KBM-7 (cell line): ENCODE measurements at regions not wholly inside any gene's neighbourhood (a gene's known extent, or its start where the extent isn't known, plus 50 kb on each side); places are given as distances from the start of the nearest gene placed in this dataset.
"Not testable (repeated sequence)": the region's sequence is repeated elsewhere in the genome, so short reads cannot be mapped to it uniquely, and the experiment has no call there.

ENCODE experiments used
- DNase-seq: peaks from one replicate; pipeline ENCODE4 v3.0.0-alpha.2; 2015
- in situ Hi-C: fragments of 300-500 bp; cut with MboI; formaldehyde crosslinking; loops from 2 replicates; pipeline ENCODE4 v1.14.3; 2020; ENCODE audit warnings: low sequenced_read_pairs, low pct_unique_long_range_greater_than_20kb, mixed read lengths

- DNase-seq, in situ Hi-C loops: not testable (repeated sequence)
These were observed 966.4 kb upstream of the DEFB115 start for GRCh38 chr20:30291064-30291379.

- in situ Hi-C loops = not testable (repeated sequence)
These were observed 965.8 kb upstream of the DEFB115 start for GRCh38 chr20:30291686-30292085.

GRCh38 chr20:30295396-30295795 lies 962.1 kb upstream of the DEFB115 start:
- in situ Hi-C loops, DNase-seq: not testable (repeated sequence)

More at GRCh38 chr20:30291686-30292085, 965.8 kb upstream of the DEFB115 start:
- DNase-seq = not testable (repeated sequence)

GRCh38 chr20:30295967-30296366 lies 961.5 kb upstream of the DEFB115 start:
- in situ Hi-C loops, DNase-seq: not testable (repeated sequence)

GRCh38 chr20:30297878-30298595 lies 959.4 kb upstream of the DEFB115 start:
- DNase-seq, in situ Hi-C loops: not testable (repeated sequence)

GRCh38 chr20:30300220-30300642 lies 957.2 kb upstream of the DEFB115 start:
- DNase-seq, in situ Hi-C loops: not testable (repeated sequence)

GRCh38 chr20:30302786-30303185 lies 954.7 kb upstream of the DEFB115 start:
- DNase-seq = peak; percentile 7
- in situ Hi-C loops = not testable (repeated sequence)

GRCh38 chr20:30309938-30310337 lies 947.5 kb upstream of the DEFB115 start:
- in situ Hi-C loops, DNase-seq: not testable (repeated sequence)

- DNase-seq, in situ Hi-C loops: not testable (repeated sequence)
These were observed 947.1 kb upstream of the DEFB115 start for GRCh38 chr20:30310385-30310784.

- in situ Hi-C loops, DNase-seq: not testable (repeated sequence)
These were observed 945.2 kb upstream of the DEFB115 start for GRCh38 chr20:30312220-30312619.

GRCh38 chr20:30313660-30314059 lies 943.8 kb upstream of the DEFB115 start:
- in situ Hi-C loops, DNase-seq: not testable (repeated sequence)

- in situ Hi-C loops, DNase-seq: not testable (repeated sequence)
These were observed 941.4 kb upstream of the DEFB115 start for GRCh38 chr20:30316063-30316462.

- in situ Hi-C loops, DNase-seq: not testable (repeated sequence)
These were observed 940.7 kb upstream of the DEFB115 start for GRCh38 chr20:30316532-30317299.

- in situ Hi-C loops = not testable (repeated sequence)
These were observed 923.7 kb upstream of the DEFB115 start for GRCh38 chr20:30333744-30334143.

GRCh38 chr20:30337556-30337955 lies 919.9 kb upstream of the DEFB115 start:
- in situ Hi-C loops, DNase-seq: not testable (repeated sequence)

More at GRCh38 chr20:30333744-30334143, 923.7 kb upstream of the DEFB115 start:
- not testable (repeated sequence) for DNase-seq

- peak; percentile 0 for DNase-seq
- in situ Hi-C loops = not testable (repeated sequence)
These were observed 908.5 kb upstream of the DEFB115 start for GRCh38 chr20:30348932-30349331.

- DNase-seq = peak; percentile 11
- in situ Hi-C loops = not testable (repeated sequence)
These were observed 900.5 kb upstream of the DEFB115 start for GRCh38 chr20:30356854-30357467.

GRCh38 chr20:30361756-30362155 lies 895.7 kb upstream of the DEFB115 start:
- in situ Hi-C loops, DNase-seq: not testable (repeated sequence)

- DNase-seq, in situ Hi-C loops: not testable (repeated sequence)
These were observed 881.1 kb upstream of the DEFB115 start for GRCh38 chr20:30376430-30376766.
